ENCODE measurements at regions not wholly inside any gene's neighbourhood (a gene's known extent, or its start where the extent isn't known, plus 50 kb on each side); places are given as distances from the start of the nearest gene placed in this dataset.

- Histone ChIP-seq H3K9ac (ENCODE audit: control insufficient read depth, extremely low read depth, insufficient read depth, low read length) (no peak overlapping the region), H3K4me3 (ENCODE audit: control insufficient read depth in 2 of 3, extremely low read depth in 1 of 3, insufficient read depth in 2 of 3, low read depth in 1 of 3, low read length in 3 of 3) (no peak overlapping the region), H3K27me3 (ENCODE audit: control insufficient read depth, extremely low read depth, insufficient read depth, low read length) (no peaks in the 10 kb centered on the region), H2AFZ (ENCODE audit: control insufficient read depth, low read length) (no peak overlapping the region), H3K9me3 (ENCODE audit: control insufficient read depth, low read depth, low read length) (no peaks in the 10 kb centered on the region), H3K4me2 (ENCODE audit: control insufficient read depth, extremely low read depth, insufficient read depth, low read depth, low read length) (no peak overlapping the region), H4K20me1 (ENCODE audit: control insufficient read depth, extremely low read depth, insufficient read depth, low read length) (no peaks in the 10 kb centered on the region), H3K36me3 (ENCODE audit: control insufficient read depth in 2 of 2, extremely low read depth in 1 of 2, insufficient read depth in 2 of 2, low read length in 2 of 2) (no peaks in the 10 kb centered on the region), H3K79me2 (ENCODE audit: control insufficient read depth, insufficient read depth, low read length) (no peaks in the 10 kb centered on the region), H3K9me1 (ENCODE audit: control insufficient read depth, extremely low read depth, insufficient read depth, low read length) (no peaks in the 10 kb centered on the region), H3K27ac (ENCODE audit: control insufficient read depth, insufficient read depth, low read length) (no peak overlapping the region), H3K4me1 (ENCODE audit: control insufficient read depth, extremely low read depth, insufficient read depth, low read length) (no peaks in the 10 kb centered on the region)
- no peak for FAIRE-seq
- no peak for TF ChIP-seq EZH2 (IDR thresholded peaks at IDR 0.05; ENCODE audit: low read length)
- TF ChIP-seq CTCF (optimal IDR thresholded peaks at IDR 0.05 in 1 of 3, IDR thresholded peaks at IDR 0.05 in 1 of 3, conservative IDR thresholded peaks at IDR 0.05 in 1 of 3; ENCODE audit: extremely low read depth in 1 of 3, insufficient read depth in 2 of 3, low read length in 3 of 3): no peak
- dilution Hi-C loops (cut with MboI; ENCODE audit: extremely low pct_ligation_motif_present, low sequenced_read_pairs): no loop called here
- DNase-seq (ENCODE audit: low read depth, low spot score): no peak
Observed at GRCh38 chr5:106963630-106964029, 707.1 kb downstream of the EFNA5 start.

DNA sequence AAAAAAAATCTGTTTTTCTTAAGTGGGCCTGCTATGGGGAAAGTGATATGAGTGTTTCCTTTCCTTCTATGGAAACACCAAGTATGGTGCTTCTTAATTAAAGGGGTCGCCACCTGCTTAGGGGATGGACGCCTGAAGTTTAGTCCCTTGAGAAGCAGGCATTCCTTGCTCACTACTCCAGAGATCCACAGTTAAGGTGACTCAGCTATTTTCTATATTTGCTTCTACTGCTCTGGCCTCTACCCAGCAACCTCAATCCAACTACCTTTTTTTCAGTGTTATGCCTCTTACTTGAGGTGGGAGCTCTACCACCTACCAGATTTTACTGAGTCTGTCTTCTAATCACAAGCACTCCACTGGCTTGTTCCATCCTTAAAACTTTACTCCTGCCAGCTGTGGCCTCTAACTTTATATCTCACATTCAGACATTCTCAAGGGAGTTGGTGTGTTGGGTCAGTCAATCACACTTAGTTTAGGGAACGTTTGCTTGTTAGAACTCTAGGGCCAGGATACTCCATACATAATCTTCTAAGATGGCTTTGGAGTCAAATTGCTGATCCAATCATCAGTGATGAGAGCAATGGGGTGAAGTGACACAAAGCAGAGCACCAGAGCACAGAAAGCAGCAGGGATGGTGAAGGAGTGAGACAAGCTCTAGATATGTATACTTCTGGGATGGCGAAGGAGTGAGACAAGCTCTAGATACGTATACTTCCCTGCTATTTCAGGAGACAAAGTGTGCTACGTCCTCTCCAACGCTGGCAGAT is 708.1 kb downstream of the EFNA5 start:
- FAIRE-seq: no peak
- H3K36me3 ChIP-seq (ENCODE audit: control insufficient read depth in 2 of 2, extremely low read depth in 1 of 2, insufficient read depth in 2 of 2, low read length in 2 of 2): no peaks in the 10 kb centered on the region
- dilution Hi-C loops (cut with MboI; ENCODE audit: extremely low pct_ligation_motif_present, low sequenced_read_pairs): no loop called here
- no peaks in the 10 kb centered on the region for H3K4me1 ChIP-seq (ENCODE audit: control insufficient read depth, extremely low read depth, insufficient read depth, low read length)
- no peaks in the 10 kb centered on the region for H3K79me2 ChIP-seq (ENCODE audit: control insufficient read depth, insufficient read depth, low read length)
- H3K9ac ChIP-seq (ENCODE audit: control insufficient read depth, extremely low read depth, insufficient read depth, low read length): no peak overlapping the region
- no peak for TF ChIP-seq CTCF (optimal IDR thresholded peaks at IDR 0.05 in 1 of 3, IDR thresholded peaks at IDR 0.05 in 1 of 3, conservative IDR thresholded peaks at IDR 0.05 in 1 of 3; ENCODE audit: extremely low read depth in 1 of 3, insufficient read depth in 2 of 3, low read length in 3 of 3)
- no peak for TF ChIP-seq EZH2 (IDR thresholded peaks at IDR 0.05; ENCODE audit: low read length)
- H3K27me3 ChIP-seq (ENCODE audit: control insufficient read depth, extremely low read depth, insufficient read depth, low read length): no peaks in the 10 kb centered on the region
- DNase-seq (ENCODE audit: low read depth, low spot score): no peak
- H3K9me1 ChIP-seq (ENCODE audit: control insufficient read depth, extremely low read depth, insufficient read depth, low read length): no peaks in the 10 kb centered on the region
- H3K27ac ChIP-seq (ENCODE audit: control insufficient read depth, insufficient read depth, low read length): no peak overlapping the region
- H3K4me3 ChIP-seq (ENCODE audit: control insufficient read depth in 2 of 3, extremely low read depth in 1 of 3, insufficient read depth in 2 of 3, low read depth in 1 of 3, low read length in 3 of 3): no peak overlapping the region
- no peak overlapping the region for H2AFZ ChIP-seq (ENCODE audit: control insufficient read depth, low read length)
- H4K20me1 ChIP-seq (ENCODE audit: control insufficient read depth, extremely low read depth, insufficient read depth, low read length): no peaks in the 10 kb centered on the region
- H3K4me2 ChIP-seq (ENCODE audit: control insufficient read depth, extremely low read depth, insufficient read depth, low read depth, low read length): no peak overlapping the region
- H3K9me3 ChIP-seq (ENCODE audit: control insufficient read depth, low read depth, low read length): no peaks in the 10 kb centered on the region
